Heart right ventricle (tissue), 16 donors: ENCODE measurements at regions not wholly inside any gene's neighbourhood (a gene's known extent, or its start where the extent isn't known, plus 50 kb on each side); places are given as distances from the start of the nearest gene placed in this dataset.

Experiments used
- ATAC-seq, 8 donors: fragments of 200-7000 bp; cut with Tn5 transposase; one replicate each; pipeline ENCODE4 v1.9.1; 2020; ENCODE audit warnings: mild to moderate bottlenecking in 8 of 8, moderate library complexity in 8 of 8, moderate number of reproducible peaks in 1 of 8
- DNase-seq, 2 donors: peaks; one replicate each; pipeline ENCODE4 v3.0.0-alpha.2; 2020
- H3K27ac ChIP-seq, 10 donors: fragments of 200-600 bp; sonication (generic) in 2 of 10; one replicate each; pipeline versions ENCODE4 v1.5.0 to v1.8.0; 2020 to 2022; ENCODE audit warnings: mild to moderate bottlenecking in 3 of 10
- H3K27me3 ChIP-seq, 7 donors: fragments of 200-600 bp; one replicate each; pipeline ENCODE4 v1.8.0; 2021 to 2022; ENCODE audit warnings: mild to moderate bottlenecking in 2 of 7
- H3K36me3 ChIP-seq, 9 donors: fragments of 200-600 bp; sonication (generic) in 1 of 9; one replicate each; pipeline versions ENCODE4 v1.5.0 to v1.8.0; 2020 to 2022; ENCODE audit warnings: mild to moderate bottlenecking in 2 of 9
- H3K4me1 ChIP-seq, 9 donors: fragments of 200-600 bp; sonication (generic) in 1 of 9; one replicate each; pipeline versions ENCODE4 v1.5.0 to v1.8.0; 2020 to 2022; ENCODE audit warnings: mild to moderate bottlenecking in 4 of 9
- H3K4me3 ChIP-seq, 10 donors: fragments of 200-600 bp; sonication (generic) in 2 of 10; one replicate each; pipeline versions ENCODE4 v1.5.0 to v1.8.0; 2020 to 2022; ENCODE audit warnings: mild to moderate bottlenecking in 7 of 10, moderate library complexity in 2 of 10
- H3K9me3 ChIP-seq, 11 donors: fragments of 200-600 bp in 10 of 11; sonication (generic) in 2 of 11; one replicate each; pipeline versions ENCODE4 v1.5.0 to v1.8.0; 2013 to 2022; ENCODE audit warnings: mild to moderate bottlenecking in 2 of 11, control low read depth in 1 of 11, moderate library complexity in 1 of 11
- CTCF ChIP-seq, 9 donors: fragments of 200-600 bp; sonication (generic) in 2 of 9; IDR thresholded peaks; one replicate each; pipeline versions ENCODE4 v1.5.0 to v1.8.0; 2021 to 2022; ENCODE audit warnings: antibody characterized with exemption in 9 of 9, mild to moderate bottlenecking in 5 of 9, moderate library complexity in 1 of 9
- WGBS, 2 donors: extraction: QIAGEN DNeasy Blood & Tissue Kit; methylation state at CpG; one replicate each; pipeline ENCODE4 v1.1.7; 2013; ENCODE audit warnings: inconsistent platforms in 1 of 2; 5-methylcytosine and 5-hydroxymethylcytosine counted together
- intact Hi-C, 10 donors: fragments of 100-400 bp; cut with DNase I; formaldehyde crosslinking; loops; one replicate each; pipeline versions ENCODE4 v1.11.1 to v1.14.2; 2022
- donor health status: Arrhythmogenic right ventricular cardiomyopathy.
- donor health status: ischemic (EF 13 %, LVEDD 7.1; RV severe dilation, severe dysfunction).
- donor health status: healthy with polysubstance abuse.
- donor health status: DM: no; HTN: yes; CAD: no.
- donor health status: DM: no; HTN: no; CAD: no.
- donor health status: ischemic (EF 25% LVEDD 6.9; RV normal size, moderate dysfunction).
- donor health status: ischemic (EF 25% LVEDD 5.7; RV mildly dilated, moderate dysfunction).
- donor health status: healthy.
- donor health status: DM: yes; HTN: yes; CAD: no.
- donor health status: Ischemic cardiomyopathy.
- donor health status: ischemic (EF 35%, LVEDD 5.7; RV mildly dilated, moderate dysfunction).
- donor health status: nonischemic (EF 11% LVEDD 7.7; RV severe dilation, severe dysfunction).
- donor health status: DM: yes; HTN: yes; CAD: no.
- donor health status: PGD.
- donor health status: ischemic (EF 29% LVEDD 5.4; RV normal size, mild dysfunction).
- donor health status: nonischemic (EF 23%, LVEDD 6.1; RV moderate dilation, normal function).

- Histone ChIP-seq H3K27me3 (peaks cover 0 to 3% (median 0%) of the 10 kb centered on the region in 7 donors), H3K36me3 (no peaks in the 10 kb centered on the region), H3K27ac (no peak overlapping the region), H3K9me3 (no peaks in the 10 kb centered on the region), H3K4me3 (no peak overlapping the region), H3K4me1 (no peaks in the 10 kb centered on the region)
- intact Hi-C loops, result no loop called here
- no peak for ATAC-seq
- 71 to 86% methylated on average over 1 of the region's 1 CpG for WGBS, 2 donors
- DNase-seq, result no peak
- TF ChIP-seq CTCF (IDR thresholded peaks at IDR 0.05), result no peak
These were observed 457.5 kb downstream of the TOX3 start for GRCh38 chr16:52089476-52089875.

GRCh38 chr16:52086901-52087300 is 460.0 kb downstream of the TOX3 start:
- DNase-seq, result no peak
- Histone ChIP-seq H3K4me1 (no peaks in the 10 kb centered on the region), H3K27ac (no peak overlapping the region), H3K9me3 (no peaks in the 10 kb centered on the region), H3K36me3 (no peaks in the 10 kb centered on the region), H3K4me3 (no peak overlapping the region), H3K27me3 (peaks cover 0 to 3% (median 0%) of the 10 kb centered on the region in 7 donors)
- no peak for ATAC-seq
- intact Hi-C loops, result no loop called here
- TF ChIP-seq CTCF (IDR thresholded peaks at IDR 0.05), result no peak
- 74 to 86% methylated on average over 1 of the region's 1 CpG for WGBS, 2 donors

DNA sequence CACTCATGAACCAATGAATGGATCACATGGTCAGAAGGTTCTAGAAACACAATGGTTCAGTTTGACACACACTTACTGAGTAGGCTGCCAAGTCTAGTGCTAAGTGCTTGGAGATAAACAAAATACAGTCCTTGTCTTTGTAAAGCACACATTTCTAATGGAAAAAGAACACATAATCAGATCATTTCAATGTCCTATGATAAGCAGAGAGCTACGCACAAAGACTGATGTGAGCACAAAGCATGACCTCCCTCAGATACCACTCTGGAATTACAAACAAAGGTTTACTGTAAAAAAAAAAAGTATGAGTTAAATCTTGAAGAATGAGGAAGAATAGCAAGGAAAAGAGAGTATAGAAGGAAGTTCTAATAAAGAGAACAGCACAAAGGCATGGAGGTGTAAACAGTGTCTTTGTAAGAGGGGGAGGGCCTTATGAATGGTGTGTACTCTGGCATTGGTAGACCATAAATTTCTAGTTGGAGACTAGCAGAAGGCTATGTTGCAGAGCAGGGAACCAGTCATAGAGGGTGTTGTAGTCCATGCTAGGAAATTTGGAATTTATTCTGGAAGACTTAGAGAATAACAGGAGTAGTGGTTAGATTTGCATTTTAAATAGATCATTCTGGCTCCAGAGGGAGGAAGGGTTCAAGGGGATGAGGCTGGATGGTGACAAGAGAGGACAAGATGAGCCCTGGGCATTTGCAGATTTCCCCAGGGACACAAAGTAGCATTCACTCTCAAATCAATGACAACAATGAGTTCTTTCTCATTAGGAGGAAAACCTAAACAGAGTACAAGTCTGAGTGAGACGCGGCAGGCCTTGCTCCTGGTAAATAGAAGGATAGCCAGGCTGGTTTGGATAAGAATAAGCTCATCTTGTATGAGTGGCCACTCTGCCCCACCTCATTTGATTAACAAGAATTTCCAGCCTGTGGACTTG is 468.0 kb downstream of the TOX3 start:
- WGBS, 2 donors, result 83 to 88% methylated on average over 3 of the region's 3 CpGs
- TF ChIP-seq CTCF (IDR thresholded peaks at IDR 0.05), result no peak
- Histone ChIP-seq H3K4me1 (no peaks in the 10 kb centered on the region), H3K27me3 (no peaks in the 10 kb centered on the region), H3K27ac (no peak overlapping the region), H3K36me3 (no peaks in the 10 kb centered on the region), H3K4me3 (no peak overlapping the region), H3K9me3 (no peaks in the 10 kb centered on the region)
- intact Hi-C loops, result no loop called here
- DNase-seq (no peak), ATAC-seq (no peak)

DNA sequence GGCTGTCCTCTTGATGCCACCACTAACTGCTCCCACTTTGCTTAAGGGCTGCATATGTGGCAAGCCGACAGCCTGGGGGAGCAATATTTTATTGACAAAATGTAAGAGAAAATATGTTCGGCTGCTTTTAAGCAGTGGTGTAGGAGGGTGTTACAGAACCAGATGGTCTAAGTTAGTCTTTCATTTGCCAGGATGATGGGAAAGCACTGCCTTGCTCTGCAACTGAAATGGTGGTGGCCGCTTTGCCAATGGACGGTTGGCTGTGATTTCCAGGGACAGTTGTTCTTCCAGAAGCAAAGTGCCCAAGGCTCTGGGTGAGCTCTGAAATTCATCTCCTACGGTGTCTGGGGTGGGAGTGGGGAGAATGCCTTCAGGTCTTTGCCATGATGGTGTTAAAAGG is 469.3 kb downstream of the TOX3 start:
- Histone ChIP-seq H3K36me3 (no peaks in the 10 kb centered on the region), H3K27me3 (no peaks in the 10 kb centered on the region), H3K4me3 (no peak overlapping the region), H3K4me1 (no peaks in the 10 kb centered on the region), H3K27ac (no peak overlapping the region), H3K9me3 (no peaks in the 10 kb centered on the region)
- WGBS, 2 donors, result 91 to 92% methylated on average over 5 of the region's 5 CpGs
- intact Hi-C loops, result no loop called here
- DNase-seq (no peak), ATAC-seq (no peak)
- no peak for TF ChIP-seq CTCF (IDR thresholded peaks at IDR 0.05)
